Parathyroid adenoma (tissue), 2 donors: ENCODE measurements at regions not wholly inside any gene's neighbourhood (a gene's known extent, or its start where the extent isn't known, plus 50 kb on each side); places are given as distances from the start of the nearest gene placed in this dataset.

ENCODE experiments used
- H2AFZ ChIP-seq: fragments of 300-600 bp; sonication (generic); one replicate; pipeline ENCODE4 v1.7.0; 2017; ENCODE audit warnings: antibody characterized with exemption, mild to moderate bottlenecking
- H3K27ac ChIP-seq: fragments of 300-600 bp; sonication (generic); one replicate; pipeline ENCODE4 v1.7.0; 2017
- H3K27me3 ChIP-seq: fragments of 300-600 bp; sonication (generic); one replicate; pipeline ENCODE4 v1.7.0; 2017; ENCODE audit warnings: low read length; ENCODE audit not compliant: control insufficient read depth, insufficient read depth
- H3K36me3 ChIP-seq: fragments of 300-600 bp; sonication (generic); one replicate; pipeline ENCODE4 v1.7.0; 2017; ENCODE audit warnings: low read length; ENCODE audit not compliant: control insufficient read depth, insufficient read depth
- H3K4me1 ChIP-seq: fragments of 300-600 bp; sonication (generic); one replicate; pipeline ENCODE4 v1.7.0; 2017; ENCODE audit warnings: control low read depth
- H3K4me2 ChIP-seq: fragments of 300-600 bp; sonication (generic); one replicate; pipeline ENCODE4 v1.7.0; 2017; ENCODE audit warnings: low read length
- H3K4me3 ChIP-seq: fragments of 300-600 bp; sonication (generic); one replicate; pipeline ENCODE4 v1.7.0; 2017; ENCODE audit warnings: low read depth, low read length
- H3K79me2 ChIP-seq: fragments of 300-600 bp; sonication (generic); one replicate; pipeline ENCODE4 v1.7.0; 2017; ENCODE audit warnings: control low read depth
- H3K9ac ChIP-seq: fragments of 300-600 bp; sonication (generic); one replicate; pipeline ENCODE4 v1.7.0; 2017; ENCODE audit warnings: mild to moderate bottlenecking
- H3K9me3 ChIP-seq: fragments of 300-600 bp; sonication (generic); one replicate; pipeline ENCODE4 v1.7.0; 2017; ENCODE audit warnings: low read length; ENCODE audit not compliant: control insufficient read depth
- TF ChIP-seq, protein P1 (sequence below): fragments of 300-600 bp; sonication (generic); IDR thresholded peaks from one replicate; pipeline ENCODE4 v1.7.0; 2017; ENCODE audit warnings: antibody characterized with exemption, mild to moderate bottlenecking
- donor health status: primary hyperparathyroidism.

DNA sequence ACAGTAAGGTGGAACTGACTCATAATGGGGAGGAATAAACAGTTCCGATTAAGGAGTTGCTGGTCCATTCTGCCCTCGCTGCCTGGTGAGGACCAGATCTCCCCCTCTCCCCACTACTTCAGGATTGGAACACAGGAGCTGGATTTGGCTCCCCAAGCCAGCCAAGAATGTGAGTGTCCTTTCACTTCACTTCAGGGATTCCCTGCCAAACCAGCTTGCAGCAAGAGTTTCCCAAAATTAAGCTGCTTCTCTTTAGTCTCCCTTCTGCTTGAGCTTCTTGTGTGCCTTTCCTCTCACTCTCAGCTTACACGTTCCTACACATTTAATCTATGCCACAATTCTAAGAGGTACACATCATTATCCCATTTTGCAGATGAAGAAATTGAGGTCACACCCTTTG, 234.1 kb downstream of the BUD13 start:
- H3K79me2 ChIP-seq = no peaks in the 10 kb centered on the region
- no peak overlapping the region for H3K4me3 ChIP-seq
- H3K36me3 ChIP-seq = no peaks in the 10 kb centered on the region
- no peaks in the 10 kb centered on the region for H3K4me1 ChIP-seq
- no peaks in the 10 kb centered on the region for H3K27me3 ChIP-seq
- no peak overlapping the region for H3K27ac ChIP-seq
- no peak overlapping the region for H2AFZ ChIP-seq
- no peak overlapping the region for H3K9ac ChIP-seq
- H3K4me2 ChIP-seq = no peak overlapping the region
- TF ChIP-seq, protein P1, sequence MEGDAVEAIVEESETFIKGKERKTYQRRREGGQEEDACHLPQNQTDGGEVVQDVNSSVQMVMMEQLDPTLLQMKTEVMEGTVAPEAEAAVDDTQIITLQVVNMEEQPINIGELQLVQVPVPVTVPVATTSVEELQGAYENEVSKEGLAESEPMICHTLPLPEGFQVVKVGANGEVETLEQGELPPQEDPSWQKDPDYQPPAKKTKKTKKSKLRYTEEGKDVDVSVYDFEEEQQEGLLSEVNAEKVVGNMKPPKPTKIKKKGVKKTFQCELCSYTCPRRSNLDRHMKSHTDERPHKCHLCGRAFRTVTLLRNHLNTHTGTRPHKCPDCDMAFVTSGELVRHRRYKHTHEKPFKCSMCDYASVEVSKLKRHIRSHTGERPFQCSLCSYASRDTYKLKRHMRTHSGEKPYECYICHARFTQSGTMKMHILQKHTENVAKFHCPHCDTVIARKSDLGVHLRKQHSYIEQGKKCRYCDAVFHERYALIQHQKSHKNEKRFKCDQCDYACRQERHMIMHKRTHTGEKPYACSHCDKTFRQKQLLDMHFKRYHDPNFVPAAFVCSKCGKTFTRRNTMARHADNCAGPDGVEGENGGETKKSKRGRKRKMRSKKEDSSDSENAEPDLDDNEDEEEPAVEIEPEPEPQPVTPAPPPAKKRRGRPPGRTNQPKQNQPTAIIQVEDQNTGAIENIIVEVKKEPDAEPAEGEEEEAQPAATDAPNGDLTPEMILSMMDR = no peak
- no peaks in the 10 kb centered on the region for H3K9me3 ChIP-seq

DNA sequence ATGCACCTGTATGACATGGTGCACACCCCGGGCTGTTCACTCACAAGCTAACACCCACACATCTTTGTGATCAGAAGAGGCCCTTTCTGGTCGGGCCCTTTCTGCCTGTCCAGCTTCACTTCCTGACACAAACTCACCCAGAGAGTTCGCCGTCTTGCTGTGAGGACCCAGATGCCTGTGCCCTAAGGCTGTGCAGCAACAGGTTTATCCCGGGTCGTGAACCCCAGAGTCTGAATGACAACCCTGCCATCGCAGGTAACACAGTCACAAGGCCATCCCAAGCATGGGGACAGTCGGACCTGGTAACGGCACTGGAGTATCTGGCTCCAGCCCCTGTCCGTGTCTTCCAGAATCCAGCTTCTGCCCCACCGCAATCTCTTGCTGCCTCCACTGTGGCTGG, 235.1 kb downstream of the BUD13 start:
- no peaks in the 10 kb centered on the region for H3K79me2 ChIP-seq
- H3K9me3 ChIP-seq = no peaks in the 10 kb centered on the region
- TF ChIP-seq, protein P1 = no peak
- no peak overlapping the region for H3K27ac ChIP-seq
- no peaks in the 10 kb centered on the region for H3K36me3 ChIP-seq
- no peak overlapping the region for H3K4me3 ChIP-seq
- no peak overlapping the region for H2AFZ ChIP-seq
- H3K4me2 ChIP-seq = no peak overlapping the region
- no peaks in the 10 kb centered on the region for H3K4me1 ChIP-seq
- no peaks in the 10 kb centered on the region for H3K27me3 ChIP-seq
- no peak overlapping the region for H3K9ac ChIP-seq

DNA sequence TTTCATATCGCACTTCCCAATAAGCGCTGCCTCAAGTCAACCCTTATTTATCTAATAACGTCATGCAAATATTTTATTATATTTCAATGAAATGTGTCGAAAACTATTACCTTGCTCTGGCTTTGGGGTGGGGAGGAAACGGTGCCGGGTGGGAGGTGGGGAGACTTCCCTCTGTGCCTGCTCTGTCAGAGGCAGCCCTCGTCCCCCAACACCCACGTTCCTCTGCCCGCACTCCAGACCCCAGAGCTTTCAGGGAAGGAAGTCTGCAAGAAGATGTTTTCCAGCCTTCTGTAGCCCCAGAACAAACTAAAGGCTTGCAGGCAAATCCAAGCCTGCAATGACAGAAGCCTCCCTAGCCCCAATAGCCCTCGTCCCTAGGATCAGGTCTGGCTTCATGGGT, 235.7 kb downstream of the BUD13 start:
- Histone ChIP-seq H2AFZ (no peak overlapping the region), H3K36me3 (no peaks in the 10 kb centered on the region), H3K4me1 (no peaks in the 10 kb centered on the region), H3K9ac (no peak overlapping the region), H3K27me3 (no peaks in the 10 kb centered on the region), H3K79me2 (no peaks in the 10 kb centered on the region), H3K9me3 (no peaks in the 10 kb centered on the region), H3K27ac (no peak overlapping the region), H3K4me3 (no peak overlapping the region), H3K4me2 (no peak overlapping the region)
- TF ChIP-seq, protein P1 = no peak

DNA sequence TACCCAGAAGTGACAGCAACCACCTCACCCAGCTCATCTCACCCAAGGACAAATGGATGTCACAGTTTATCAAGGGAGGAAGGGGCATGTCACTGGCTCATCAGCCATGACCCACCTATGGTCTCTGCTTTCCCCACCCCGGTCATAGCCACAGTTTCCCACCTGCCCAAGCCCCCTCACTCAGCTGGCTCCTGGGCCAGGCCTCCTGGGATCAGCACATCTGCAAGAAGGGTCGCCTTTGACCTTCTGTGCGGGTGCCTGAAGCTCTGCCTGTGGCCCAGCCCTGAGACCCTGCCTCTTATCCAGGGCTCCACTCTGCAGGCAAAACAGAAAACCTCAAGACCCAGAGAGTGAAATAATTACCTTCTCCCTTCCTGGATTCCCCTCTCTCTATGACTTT, 236.4 kb downstream of the BUD13 start:
- Histone ChIP-seq H3K79me2 (no peaks in the 10 kb centered on the region), H3K27me3 (no peaks in the 10 kb centered on the region), H3K4me3 (no peak overlapping the region), H3K27ac (no peak overlapping the region), H3K9me3 (no peaks in the 10 kb centered on the region), H3K4me2 (no peak overlapping the region), H3K9ac (no peak overlapping the region), H2AFZ (no peak overlapping the region), H3K36me3 (no peaks in the 10 kb centered on the region), H3K4me1 (no peaks in the 10 kb centered on the region)
- TF ChIP-seq, protein P1 = no peak

DNA sequence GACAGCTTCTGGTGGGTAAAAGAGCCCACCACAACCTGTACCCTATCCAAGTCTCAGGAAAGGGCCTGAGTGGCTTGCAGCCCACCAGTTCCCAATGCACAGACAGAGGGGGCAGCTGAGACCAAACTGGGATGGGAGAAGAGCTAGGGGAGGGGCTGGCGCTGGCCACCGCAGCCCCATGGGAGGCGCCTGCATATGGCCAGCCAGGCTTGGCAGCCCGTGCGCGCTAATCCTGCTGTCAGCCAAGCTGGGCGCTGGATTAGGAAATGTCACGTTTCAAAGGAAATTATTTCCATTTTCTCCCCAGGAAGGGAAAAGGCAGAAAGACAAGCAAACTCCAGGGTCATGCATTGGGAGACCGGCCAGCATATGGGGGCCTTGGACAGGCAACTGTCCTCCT, 236.8 kb downstream of the BUD13 start:
- Histone ChIP-seq H3K4me3 (no peak overlapping the region), H3K79me2 (no peaks in the 10 kb centered on the region), H2AFZ (no peak overlapping the region), H3K27ac (no peak overlapping the region), H3K9me3 (no peaks in the 10 kb centered on the region), H3K4me1 (no peaks in the 10 kb centered on the region), H3K27me3 (no peaks in the 10 kb centered on the region), H3K36me3 (no peaks in the 10 kb centered on the region), H3K4me2 (no peak overlapping the region), H3K9ac (no peak overlapping the region)
- TF ChIP-seq, protein P1 = no peak
